SK-N-SH (cell line): ENCODE measurements at regions not wholly inside any gene's neighbourhood (a gene's known extent, or its start where the extent isn't known, plus 50 kb on each side); places are given as distances from the start of the nearest gene placed in this dataset.

Experiments used
- CTCF ChIP-seq: fragments of 200-600 bp; sonication (generic); IDR thresholded peaks from 2 replicates; pipeline ENCODE4 v1.6.1; 2017; ENCODE audit warnings: antibody characterized with exemption, mild to moderate bottlenecking, moderate library complexity
- EP300 ChIP-seq, 2 experiments: IDR thresholded peaks; 2 replicates each; pipeline versions ENCODE4 v1.4.0 to v1.6.1; 2012; ENCODE audit warnings: borderline replicate concordance in 1 of 2, low read depth in 1 of 2, low read length in 1 of 2
- JUND ChIP-seq: IDR thresholded peaks from 2 replicates; pipeline ENCODE4 v1.4.0; 2012
- MAX ChIP-seq: IDR thresholded peaks from 2 replicates; pipeline ENCODE4 v1.4.0; 2012; ENCODE audit warnings: low read depth
- MXI1 ChIP-seq: IDR thresholded peaks from 2 replicates; pipeline ENCODE4 v1.6.1; 2012; ENCODE audit warnings: mild to moderate bottlenecking, low read depth, low read length, improper control_type of control experiment
- POLR2AphosphoS5 ChIP-seq: IDR thresholded peaks from 2 replicates; pipeline ENCODE4 v1.6.1; 2012; ENCODE audit warnings: low read depth, low read length
- RAD21 ChIP-seq: IDR thresholded peaks from 2 replicates; pipeline ENCODE4 v1.6.1; 2012; ENCODE audit warnings: mild to moderate bottlenecking, low read length
- RCOR1 ChIP-seq: fragments of 150-350 bp; IDR thresholded peaks from 2 replicates; pipeline ENCODE4 v1.6.1; 2017; ENCODE audit warnings: antibody characterized with exemption, low read length
- REST ChIP-seq: IDR thresholded peaks from 2 replicates; pipeline ENCODE4 v1.6.1; 2012; ENCODE audit warnings: mild to moderate bottlenecking, low read depth, low read length, moderate library complexity
- SIN3A ChIP-seq: IDR thresholded peaks from 2 replicates; pipeline ENCODE4 v1.6.1; 2012; ENCODE audit warnings: low read depth, mild to moderate bottlenecking, low read length, moderate library complexity, borderline replicate concordance
- TCF12 ChIP-seq: IDR thresholded peaks from 2 replicates; pipeline ENCODE4 v1.4.0; 2012
- YY1 ChIP-seq: IDR thresholded peaks from 2 replicates; pipeline ENCODE4 v1.4.0; 2012; ENCODE audit warnings: low read depth, mild to moderate bottlenecking
- ZBTB33 ChIP-seq: IDR thresholded peaks from 2 replicates; pipeline ENCODE4 v1.4.0; 2012; ENCODE audit warnings: low read depth, borderline replicate concordance

- no peak for TF ChIP-seq CTCF
- TF ChIP-seq REST = no peak
- TF ChIP-seq RAD21 = no peak
- TF ChIP-seq JUND = no peak
- TF ChIP-seq SIN3A = no peak
- TF ChIP-seq TCF12 = no peak
- no peak for TF ChIP-seq MXI1
- TF ChIP-seq EP300 (IDR thresholded peaks at IDR 0.05; ENCODE audit: borderline replicate concordance in 1 of 2, low read depth in 1 of 2, low read length in 1 of 2) = no peak
- TF ChIP-seq POLR2AphosphoS5 = no peak
- no peak for TF ChIP-seq YY1
- TF ChIP-seq ZBTB33 = no peak
- TF ChIP-seq RCOR1 = no peak
- TF ChIP-seq MAX = no peak
Measured at GRCh38 chr9:84519413-84519812, 150.1 kb upstream of the NTRK2 start.
